Activated T-helper 9 cell treated with anti-CD3 and anti-CD28 coated beads, Interleukin-2, amount 50 U/mL, for 16 hours (primary cell): ENCODE measurements at regions not wholly inside any gene's neighbourhood (a gene's known extent, or its start where the extent isn't known, plus 50 kb on each side); places are given as distances from the start of the nearest gene placed in this dataset.

Source experiments
- DNase-seq: peaks from one replicate; pipeline ENCODE4 v3.0.0-alpha.2; 2020; ENCODE audit warnings: low read depth

DNA sequence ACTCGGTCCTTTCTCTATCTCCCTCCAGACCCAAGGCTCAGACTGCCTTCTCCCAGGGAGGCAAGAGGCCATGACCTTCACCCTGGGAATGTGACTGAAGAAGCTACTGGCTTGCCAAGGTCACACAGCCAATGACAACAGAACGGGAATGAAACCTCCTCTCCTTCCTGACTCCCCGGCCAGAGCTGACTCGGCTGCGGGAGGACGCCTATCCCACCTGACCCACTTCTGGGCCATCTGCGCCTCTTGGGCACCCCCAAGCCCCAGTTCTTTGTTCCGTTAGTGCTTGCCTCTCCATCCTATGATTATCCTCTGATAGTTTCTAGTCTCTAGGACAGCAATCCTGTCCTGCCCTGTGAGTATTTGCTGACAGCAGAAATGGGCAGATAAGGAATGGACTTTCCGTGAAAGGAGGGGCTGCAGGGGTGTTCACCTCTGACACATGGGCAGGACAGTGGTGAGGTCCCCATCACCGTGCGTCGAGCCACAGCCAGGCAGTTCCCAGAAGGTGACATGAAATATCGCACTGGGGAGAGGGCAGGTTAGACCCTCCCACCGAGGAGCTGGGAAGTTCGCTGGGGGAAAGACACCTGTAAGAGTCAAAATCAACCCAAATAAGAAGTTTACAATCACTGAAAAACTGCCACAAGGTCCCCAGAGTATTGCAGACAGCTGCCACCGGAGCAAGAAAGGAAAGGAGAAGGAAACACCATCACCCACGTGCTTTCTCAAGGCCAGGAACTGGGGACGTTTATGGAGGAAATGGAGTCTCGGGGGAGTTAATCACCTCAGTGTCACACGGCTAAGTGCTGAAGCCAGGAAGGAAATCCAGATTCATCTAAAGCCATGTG lies 63.0 kb downstream of the INSIG1 start:
- DNase-seq = no peak

DNA sequence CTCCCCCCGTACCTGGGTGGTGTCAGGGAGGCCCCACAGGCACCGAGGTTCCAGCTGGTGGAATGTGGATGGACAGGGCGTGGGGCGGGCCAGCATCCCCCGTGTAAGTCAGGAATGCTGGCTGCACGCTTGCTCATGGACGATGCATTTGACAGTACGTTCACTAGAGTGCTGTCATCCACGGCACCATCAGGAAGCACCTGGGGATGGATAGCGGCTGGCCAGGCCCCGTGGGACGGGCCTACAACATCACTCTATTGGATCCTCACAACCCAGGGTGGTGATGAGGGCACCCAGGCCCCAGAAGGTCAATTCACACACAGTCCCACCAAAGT lies 63.6 kb downstream of the INSIG1 start:
- no peak for DNase-seq

DNA sequence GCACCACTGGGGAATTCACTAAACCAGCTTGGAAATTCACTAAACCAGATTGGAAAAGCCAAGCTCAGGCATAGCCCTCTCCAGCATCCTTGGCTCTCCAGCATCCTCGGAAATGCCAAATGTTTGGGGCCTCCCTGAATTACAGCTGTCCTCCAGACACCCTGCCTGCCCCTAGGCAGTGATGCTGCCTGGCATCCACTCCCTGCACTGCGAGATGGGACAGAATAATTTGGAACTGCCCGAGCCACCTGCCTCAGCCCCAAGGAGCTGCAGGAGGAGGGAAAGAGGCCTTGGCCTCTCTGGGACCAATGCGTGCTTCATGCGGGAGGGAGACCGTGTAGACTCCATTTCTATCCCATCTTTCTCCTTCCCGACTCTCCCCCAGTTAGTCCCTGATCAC lies 64.3 kb downstream of the INSIG1 start:
- DNase-seq = no peak

DNA sequence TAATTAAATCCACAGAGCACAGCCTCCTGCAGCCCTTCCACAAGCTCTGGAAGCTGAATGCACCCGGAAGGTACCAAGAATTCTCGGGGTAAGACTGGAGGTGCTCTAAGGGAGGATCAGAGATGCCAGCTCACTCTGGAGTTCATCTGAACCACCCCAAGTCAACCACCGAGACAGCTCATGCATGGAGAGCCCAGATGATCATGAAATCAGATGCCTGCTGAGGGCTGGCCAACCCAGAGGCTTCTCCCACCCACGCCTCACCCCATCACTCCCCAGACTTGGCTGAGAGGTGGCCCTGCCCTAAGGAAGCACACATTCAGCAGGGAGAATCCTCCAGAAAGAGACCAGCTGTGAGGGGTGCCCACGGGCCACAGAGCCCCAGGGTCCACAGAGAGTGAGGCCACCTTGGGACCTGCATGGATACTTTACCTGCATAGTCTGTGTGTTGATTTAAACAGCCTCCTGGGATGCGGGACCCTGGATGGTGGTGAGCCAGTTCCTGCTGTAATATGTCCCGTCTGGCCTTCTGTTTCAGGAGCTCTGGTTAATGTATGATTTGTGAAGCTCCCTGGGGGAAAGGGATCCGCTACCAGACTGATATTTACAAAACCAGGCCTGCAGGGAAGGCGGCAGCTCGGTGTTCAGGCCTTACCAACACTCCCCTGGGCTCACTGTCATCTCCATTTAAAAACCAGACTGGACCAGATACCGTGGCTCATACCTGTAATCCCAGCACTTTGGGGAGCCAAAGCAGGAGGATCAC lies 64.9 kb downstream of the INSIG1 start:
- no peak for DNase-seq

DNA sequence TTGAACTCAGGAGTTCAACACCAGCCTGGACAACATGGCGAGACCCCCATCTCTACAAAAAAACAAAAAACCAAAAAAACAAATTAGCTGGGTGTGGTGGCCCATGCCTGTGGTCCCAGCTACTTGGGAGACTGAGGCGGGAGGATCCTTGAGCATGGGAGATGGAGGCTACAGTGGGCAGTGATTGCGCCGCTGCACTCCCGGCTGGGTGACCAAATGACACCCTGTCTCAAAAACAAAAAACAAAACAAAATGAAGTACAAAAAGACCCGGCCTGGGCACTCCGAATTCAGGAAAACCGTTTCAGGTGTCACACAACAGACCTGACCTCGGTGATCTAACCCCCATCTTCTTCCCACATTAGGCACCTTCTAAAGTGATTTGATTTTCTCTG lies 65.5 kb downstream of the INSIG1 start:
- no peak for DNase-seq

DNA sequence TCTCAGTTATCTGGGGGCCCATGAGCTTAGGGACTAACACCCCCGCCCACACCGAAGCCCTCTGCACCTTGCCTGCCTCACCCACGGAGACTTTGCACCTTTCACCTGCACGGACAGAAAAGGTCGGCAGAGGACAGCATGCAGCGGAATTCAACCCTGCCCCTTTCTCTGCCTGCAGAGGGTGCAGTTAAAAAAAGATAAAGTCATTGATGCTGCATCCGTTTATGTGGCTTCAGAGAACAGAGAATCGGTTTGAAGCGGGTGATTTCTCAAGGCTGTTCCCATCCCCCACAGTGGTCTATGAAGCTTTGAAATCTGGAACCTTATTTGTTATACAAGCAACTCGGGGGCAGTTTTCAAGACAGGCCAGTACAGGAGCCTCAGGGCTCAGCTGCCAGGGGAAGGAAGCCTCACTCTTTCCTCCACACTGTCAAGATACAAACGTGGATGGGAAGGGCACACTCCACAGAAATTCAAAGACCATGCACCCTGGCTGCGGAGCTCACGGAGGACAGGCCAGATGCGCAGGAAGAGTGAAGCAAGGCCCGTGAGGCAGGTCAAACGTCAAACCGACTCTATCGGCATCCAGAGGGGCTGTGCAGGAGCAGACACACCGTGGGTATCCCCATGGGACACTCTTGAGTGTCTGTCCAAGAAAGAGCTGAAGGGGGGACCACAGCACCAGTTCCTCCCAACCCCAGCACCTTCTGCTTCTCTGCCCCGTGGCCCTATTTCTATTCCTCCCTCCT lies 66.3 kb downstream of the INSIG1 start:
- DNase-seq = no peak

DNA sequence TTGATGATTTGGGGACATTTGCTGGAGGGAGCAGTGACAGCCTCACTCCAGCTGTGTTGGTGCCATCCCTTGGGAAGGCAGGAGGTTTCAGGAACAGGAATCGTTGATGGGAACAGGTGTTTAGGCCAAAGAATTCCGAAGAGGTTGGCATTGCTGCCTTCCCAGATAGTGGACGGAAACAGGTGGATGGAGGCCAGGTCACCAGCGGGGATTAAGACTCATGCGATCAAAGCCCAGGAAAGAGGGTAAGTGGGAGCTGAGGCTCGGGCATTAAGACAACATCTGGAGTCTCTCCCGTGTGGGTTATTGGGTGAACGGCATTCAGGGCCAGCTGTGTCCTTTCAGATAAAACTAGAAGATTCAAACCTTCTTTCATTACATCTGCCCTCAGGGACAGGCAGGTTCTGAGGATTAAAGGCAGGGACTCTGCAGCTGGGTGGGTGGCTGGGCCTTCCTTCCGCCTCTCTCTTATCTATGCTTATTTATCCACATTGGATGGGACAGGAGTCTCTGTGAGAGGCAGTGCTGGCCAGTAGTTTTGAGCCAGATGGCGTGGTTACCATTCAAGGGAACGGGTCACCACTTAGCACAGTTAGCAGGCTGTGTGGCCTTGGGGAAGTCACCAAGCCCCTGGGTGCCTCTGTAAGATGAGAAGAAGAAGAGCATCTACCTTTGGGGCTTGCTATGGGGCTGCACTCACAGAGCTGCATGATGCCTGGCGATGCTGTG lies 67.6 kb downstream of the INSIG1 start:
- DNase-seq = no peak

DNA sequence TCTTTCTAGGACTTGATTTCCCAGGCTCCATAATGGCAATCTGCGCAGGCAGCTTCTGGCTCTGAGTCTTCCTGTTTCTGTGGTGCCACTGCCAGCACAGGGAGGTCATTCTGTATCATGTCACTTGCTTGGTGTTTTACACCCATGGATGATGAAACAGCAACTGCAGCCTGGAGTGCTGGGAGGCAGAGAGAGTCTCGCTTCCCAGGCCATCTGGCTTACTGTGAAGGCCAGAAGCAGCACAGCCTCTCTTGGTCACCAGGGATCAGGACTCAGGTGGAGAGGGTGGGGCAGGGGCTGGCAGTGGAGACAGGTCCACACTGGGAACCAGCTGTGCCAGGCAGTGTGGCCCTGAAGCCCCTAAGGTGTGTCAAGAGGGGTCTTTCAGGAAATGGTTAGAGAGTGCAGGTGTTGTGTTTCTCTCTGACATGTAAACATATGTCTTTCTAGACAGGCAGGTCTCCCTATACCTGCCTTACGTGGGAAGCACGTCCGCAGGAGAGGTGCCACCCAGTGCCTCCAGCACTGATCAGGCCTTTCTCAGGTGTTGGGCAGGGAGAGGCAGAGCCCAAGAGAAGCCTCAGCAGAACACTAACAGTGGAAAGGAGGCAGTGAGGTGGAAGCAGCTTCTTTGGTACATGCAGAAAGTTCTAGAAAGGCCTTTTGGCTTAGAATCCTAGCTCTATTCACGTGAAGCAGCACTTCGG lies 71.4 kb downstream of the INSIG1 start:
- DNase-seq = no peak

DNA sequence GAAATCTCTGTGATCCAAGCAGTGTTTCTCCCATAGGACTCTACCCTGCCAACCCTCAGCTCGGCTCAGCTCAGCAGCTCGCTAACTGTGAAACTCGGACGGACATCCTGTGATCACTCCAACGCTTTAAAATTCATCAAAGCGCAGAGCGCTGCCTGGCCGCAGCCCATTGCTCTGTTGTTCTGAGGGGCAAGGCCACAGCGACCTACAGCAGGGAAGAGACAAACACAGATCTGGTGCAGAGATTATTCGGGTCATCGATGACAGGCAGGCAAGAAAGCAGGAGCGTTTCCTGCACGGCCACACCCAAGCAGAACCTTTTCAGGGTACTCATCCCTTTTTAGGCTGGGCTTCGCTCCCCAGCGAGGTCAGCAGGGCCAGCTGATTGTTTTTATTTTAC lies 72.1 kb downstream of the INSIG1 start:
- DNase-seq = no peak

DNA sequence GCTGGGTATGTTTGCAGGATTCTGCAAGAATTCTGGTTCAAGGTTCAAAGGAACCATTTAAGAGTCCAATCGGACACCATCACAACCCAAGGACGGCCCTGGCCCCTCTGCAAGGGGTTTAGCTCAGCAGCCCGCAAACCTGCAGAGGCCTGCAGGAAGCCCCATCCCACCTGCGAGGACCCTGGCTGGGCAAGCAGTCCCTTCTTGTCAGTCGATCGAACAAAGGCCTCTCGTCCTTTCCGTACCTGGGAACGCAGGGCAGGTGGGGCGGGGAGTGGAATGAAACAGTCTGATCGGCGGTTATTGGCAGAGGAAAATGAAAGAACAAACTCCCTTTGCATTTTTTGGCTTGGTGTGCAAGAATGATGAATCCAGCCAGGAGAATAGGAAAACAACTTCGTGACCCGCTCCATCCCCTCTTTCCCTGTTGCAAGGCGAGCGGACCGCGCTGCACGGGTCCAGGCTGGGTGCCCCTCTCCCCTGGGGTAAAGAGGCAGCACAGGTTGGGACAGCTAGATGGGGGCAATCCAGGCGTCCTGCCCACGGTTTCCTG lies 73.7 kb downstream of the INSIG1 start:
- DNase-seq = no peak

DNA sequence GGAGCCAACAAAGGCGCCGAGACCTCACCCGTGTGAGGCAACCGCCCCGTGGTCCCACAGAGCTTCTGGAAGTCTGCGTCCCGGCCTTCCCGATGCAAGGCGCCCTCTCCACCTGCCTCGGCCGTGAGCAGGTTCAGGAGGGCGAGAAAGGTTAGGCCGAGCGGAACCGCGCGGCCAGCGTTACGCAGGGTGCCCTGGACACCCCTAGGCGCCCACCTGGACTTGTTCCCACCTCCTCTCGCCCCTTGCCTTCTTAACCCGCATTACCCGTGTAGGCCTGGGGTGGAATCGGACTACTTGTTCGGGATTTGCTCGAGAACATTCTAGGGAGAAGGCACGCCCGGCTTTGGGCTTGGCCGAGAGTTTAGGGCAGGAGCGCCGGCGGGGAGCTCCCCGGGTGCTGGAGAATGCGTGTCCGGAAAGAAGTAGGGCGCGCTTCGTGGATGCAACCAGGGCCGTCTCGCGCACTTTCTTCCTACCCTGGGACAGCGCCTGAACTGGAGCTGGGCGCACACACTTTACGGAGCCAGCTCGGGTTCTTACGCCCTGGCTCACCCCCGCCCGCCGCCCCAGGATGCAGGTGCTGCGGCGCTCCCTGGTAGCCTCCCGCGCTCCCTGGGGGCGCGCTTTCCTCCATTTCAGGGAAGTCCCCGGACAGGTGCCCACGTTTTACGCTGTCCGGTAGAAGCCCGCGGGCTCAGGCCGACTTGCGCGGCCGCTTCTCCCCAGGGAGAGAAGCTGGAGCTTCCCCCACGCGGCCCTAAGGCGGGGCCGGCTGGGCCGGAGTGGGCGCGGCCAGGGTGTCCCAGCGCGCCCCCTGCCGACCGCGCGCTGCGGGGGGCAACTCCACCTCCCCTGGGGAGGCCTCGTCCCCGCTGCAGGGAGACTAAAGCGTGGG lies 74.5 kb downstream of the INSIG1 start:
- no peak for DNase-seq

DNA sequence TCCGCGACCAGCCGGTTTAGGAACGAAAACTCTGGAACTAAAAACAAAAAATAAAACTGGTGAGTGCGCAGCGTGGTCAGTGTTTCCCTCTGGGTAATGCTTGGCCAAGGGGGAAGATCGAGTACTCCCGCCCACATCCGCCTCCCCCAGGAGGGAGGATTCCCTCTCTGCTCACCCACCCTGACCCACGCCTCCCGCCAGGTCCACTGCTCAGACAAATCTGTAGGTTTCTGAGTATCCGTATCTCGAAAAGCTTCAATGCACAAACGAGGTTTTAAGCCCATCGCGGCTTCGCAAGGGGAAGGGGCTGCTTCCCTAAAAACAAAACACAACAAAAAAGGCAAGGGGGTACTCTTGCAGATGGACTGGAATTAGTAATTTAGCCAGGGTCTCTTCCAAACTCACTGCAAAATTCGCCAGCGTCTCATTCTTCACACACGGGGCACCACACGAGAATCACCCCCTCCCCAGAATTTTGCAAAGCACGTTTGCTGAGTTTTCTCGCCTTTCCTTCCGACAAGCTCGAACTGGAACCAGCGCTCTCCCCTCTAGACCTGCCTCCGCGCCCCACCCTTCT lies 75.2 kb downstream of the INSIG1 start:
- no peak for DNase-seq

DNA sequence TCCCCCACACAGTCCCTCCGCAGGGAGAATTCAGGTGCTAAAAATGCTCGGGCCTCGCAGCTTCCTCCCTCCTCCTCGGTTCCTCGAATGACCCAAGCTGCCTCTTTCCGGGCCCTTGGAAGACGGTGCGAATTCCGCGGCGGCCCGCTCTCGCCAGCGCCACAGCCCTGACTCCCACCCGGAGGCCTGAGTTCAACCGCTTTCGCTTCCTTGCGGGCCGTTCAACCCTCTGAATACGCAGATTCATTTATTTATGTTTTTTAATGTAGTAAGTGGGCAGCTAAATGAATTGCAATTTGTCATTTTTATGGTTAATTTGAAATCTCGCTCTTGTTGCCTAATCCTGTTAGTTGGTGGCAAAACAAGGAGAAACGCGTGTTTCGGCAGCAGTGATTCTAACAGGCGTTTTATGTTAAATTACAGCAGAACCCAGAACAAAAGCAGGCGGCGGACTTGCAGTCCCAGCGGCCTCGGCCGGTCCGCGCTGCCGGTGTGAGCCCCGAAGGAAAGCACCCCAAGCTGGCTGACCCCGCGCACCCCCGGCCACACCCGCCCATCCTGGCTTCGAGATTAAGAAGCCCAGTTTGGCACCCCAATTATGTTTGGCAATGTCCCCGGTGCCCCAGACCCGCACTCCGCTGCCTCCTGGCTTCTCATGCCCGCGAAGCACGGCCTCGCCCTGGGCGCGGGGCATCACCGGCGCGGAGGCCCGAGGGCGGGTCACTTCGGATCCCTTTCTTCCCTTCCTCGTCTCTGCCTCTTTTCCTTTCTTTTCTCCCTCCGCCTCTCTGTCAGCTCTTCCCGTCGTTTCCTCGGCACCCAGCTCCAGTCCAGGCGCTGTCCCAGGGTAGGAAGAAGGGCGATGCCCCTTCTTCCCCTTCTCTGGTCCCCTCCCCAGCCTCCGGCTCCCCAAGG lies 75.9 kb downstream of the INSIG1 start:
- no peak for DNase-seq

DNA sequence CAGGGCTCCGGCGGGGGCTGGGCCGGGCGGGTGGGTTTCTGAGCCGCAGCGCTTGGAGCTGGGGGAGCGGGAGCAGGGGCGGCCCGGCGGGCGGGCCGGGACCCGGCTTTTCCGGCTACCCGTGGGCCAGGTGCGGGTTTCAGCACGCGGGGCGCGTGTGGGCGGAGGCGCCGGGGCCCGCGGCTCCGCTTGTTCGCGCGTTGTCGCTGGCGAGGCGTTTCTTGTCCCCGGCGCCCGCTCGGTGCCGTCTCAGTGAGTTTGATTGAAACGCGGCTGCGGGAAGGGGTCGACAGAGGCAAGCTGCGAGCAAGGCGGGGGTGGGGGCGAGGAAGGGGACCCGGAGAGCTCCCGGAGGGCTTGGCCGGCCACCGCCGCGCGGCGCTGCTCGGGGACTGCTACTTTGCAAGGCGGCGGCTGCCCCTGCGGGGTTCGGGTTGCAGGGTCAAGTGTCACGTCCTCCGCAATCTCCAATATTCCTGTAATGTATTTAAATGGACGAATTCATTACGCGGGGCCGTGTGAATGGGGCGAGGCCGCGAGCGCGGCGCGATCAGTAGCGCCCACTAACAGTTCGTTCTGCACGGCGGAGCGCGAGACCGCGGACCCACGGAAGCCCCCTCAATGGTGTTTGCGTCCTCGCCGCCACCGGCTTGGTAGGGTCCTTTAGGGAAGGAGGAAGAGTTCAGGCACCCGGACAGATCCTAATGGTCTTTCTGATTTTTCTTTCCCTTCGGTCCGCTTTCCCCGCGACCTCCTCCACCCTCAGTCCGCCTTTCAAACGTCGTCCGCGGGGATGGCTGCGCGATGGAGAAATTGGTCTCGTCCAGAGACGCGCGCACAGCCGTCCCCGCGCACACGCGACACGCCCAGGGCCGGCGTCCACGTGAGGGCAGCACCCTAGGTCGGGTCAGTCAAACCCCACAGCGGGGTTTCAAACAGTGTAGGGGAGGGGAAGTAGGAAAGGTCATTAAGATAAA lies 76.9 kb downstream of the INSIG1 start:
- no peak for DNase-seq

DNA sequence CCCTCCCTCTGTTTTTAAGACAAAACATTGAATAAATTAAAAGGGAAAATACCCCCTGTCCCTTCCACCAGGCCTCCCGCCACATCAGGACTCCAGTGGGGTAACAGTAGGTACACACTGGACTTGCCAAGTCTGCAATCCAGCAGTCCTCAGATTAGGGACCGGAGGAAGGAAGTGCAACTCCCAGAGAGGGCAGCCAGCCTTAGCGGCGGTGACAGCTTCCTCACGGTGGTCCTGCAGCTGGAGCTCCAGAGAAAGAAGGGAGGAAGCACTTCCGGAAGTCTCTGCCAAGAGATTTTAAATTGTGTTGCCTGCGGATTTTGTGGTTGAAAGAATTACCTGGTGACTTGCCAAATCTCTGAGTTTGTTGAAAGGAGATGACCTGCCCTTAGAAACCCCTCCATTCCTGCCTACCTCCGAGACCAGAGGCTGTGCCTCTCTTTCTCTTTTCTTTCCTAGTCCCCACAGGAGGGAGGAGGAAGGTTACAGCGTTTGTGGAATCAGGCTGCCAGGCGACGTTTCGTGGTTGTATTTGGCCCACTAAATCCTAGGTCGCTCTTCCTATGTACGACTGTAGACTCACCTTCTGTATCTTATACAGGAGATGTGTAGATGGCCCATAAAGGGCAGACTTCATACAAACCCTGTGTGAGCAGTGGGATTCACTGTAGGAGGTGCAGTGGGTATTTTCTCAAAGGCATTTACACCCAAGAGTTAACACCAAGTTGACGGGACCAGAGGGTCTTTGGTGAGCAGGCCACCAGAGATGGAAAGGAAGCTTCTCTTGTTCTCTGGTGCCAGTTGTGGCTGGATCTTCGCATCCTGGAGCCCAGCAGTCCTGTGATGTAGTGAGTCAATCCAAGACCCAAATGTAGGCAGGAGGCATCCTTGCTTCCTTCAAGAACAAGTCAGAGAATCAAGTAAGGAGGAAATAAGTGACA lies 77.9 kb downstream of the INSIG1 start:
- DNase-seq = no peak

DNA sequence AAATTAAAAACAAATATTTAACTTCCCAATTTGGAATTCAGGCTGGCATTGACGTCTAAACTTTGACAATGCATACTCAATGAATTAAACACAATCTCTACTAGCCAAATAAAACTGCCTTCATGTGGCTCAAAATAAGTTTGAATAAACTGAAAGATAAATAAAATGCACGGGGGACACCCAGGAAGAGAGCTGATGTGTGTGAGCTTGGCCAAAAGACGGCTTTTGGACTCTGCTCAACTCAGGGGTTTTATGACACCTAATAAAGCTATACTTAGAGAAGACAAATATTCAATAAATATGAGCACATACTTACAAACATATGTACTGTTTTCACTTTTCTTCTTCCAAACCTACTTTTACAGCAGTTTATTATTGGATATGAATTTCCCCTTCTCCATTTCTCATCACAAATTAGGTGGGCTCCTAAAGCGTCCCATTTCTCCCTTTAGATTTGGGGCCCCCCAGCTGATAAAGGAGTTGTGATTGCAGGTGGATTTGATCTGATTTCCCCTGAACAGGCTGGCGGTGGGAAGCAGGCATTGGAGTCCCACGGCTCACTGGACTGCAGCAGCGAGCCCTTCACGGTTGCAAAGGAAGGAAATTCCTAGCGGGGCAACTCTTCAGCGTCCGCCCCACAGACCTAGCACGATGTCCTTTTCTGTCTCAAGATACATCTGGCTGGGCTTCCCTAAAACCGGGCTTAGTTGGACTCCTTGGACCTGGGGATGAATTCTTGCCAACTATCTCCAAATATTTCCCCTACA lies 79.6 kb downstream of the INSIG1 start:
- DNase-seq = no peak
